ENCODE measurements at regions not wholly inside any gene's neighbourhood (a gene's known extent, or its start where the extent isn't known, plus 50 kb on each side); places are given as distances from the start of the nearest gene placed in this dataset.

DNA sequence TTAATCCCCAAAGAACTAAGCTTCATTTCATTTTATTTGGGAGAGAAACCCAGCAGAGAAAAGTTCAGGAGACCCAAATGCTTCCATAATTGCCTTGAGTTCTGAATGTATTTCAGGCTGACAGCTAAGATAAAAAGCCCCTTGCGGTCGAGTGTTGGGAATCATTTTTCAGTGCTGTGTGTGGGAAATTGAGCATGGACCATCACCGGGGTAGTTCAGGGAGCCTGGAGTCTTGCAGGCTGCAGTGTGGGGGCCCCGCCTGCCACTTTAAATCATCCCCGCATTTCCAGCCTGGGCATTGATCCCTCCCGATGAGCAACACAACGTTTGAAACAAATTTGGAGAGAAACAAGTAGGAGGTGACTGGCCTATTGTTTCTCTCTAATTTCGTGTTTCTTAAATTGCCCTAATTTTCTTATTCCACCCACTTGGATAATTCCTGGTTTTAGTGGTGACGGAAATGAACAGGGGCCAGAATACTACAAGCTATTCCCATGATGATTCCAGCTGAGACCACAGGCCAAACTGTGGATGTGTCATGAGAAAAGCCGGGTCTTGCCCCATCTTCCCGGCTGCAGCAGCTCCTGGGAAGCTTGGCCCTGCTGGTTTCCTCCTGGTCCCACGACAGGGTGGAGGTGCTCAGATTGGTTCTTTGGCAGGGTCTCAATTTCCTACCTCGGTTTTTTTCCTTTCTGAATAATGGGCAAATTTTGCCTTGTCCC, 75.1 kb downstream of the FOXL1 start:
- H3K27ac Mint-ChIP-seq (ENCODE audit: unreplicated experiment), result no peak overlapping the region
- no peaks in the 10 kb centered on the region for H3K36me3 Mint-ChIP-seq (ENCODE audit: low read depth, unreplicated experiment)
- no peak for DNase-seq (ENCODE audit: low spot score)
- H3K4me1 Mint-ChIP-seq (ENCODE audit: unreplicated experiment), result peaks cover 4% of the 10 kb centered on the region
- no peak for TF ChIP-seq CTCF (IDR thresholded peaks at IDR 0.05; ENCODE audit: unreplicated experiment)
- no peaks in the 10 kb centered on the region for H3K9me3 Mint-ChIP-seq (ENCODE audit: unreplicated experiment)
- peaks cover 2% of the 10 kb centered on the region for H3K27me3 Mint-ChIP-seq (ENCODE audit: unreplicated experiment)
- H3K4me3 Mint-ChIP-seq (ENCODE audit: unreplicated experiment), result no peak overlapping the region

- no peak for TF ChIP-seq CTCF (IDR thresholded peaks at IDR 0.05; ENCODE audit: unreplicated experiment)
- H3K27me3 Mint-ChIP-seq (ENCODE audit: unreplicated experiment), result peaks cover 1% of the 10 kb centered on the region
- no peaks in the 10 kb centered on the region for H3K9me3 Mint-ChIP-seq (ENCODE audit: unreplicated experiment)
- DNase-seq (ENCODE audit: low spot score), result no peak
- no peaks in the 10 kb centered on the region for H3K36me3 Mint-ChIP-seq (ENCODE audit: low read depth, unreplicated experiment)
- H3K4me1 Mint-ChIP-seq (ENCODE audit: unreplicated experiment), result no peaks in the 10 kb centered on the region
- H3K4me3 Mint-ChIP-seq (ENCODE audit: unreplicated experiment), result no peak overlapping the region
- H3K27ac Mint-ChIP-seq (ENCODE audit: unreplicated experiment), result no peak overlapping the region
Observed at GRCh38 chr16:86657972-86658371, 79.6 kb downstream of the FOXL1 start.

DNA sequence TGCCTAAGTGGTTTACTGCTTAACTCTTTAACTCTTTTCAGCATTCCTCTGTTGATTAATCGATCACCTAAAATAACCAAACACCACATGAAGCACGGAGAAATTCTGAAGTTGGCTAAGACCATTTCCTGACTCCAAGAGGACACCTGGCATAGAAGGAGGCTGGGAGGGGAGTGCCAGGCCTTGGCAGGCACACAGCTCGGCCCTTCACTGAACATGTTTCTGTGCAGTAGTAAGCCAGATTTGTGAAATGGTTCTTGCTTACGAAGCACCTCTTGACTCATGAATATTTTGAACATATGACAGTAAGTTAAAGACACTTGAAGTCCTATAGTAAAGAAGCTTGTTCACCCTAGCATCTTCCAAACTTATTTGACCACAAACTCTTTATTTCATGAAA, 82.3 kb downstream of the FOXL1 start:
- TF ChIP-seq CTCF (IDR thresholded peaks at IDR 0.05; ENCODE audit: unreplicated experiment), result no peak
- H3K27ac Mint-ChIP-seq (ENCODE audit: unreplicated experiment), result no peak overlapping the region
- H3K4me1 Mint-ChIP-seq (ENCODE audit: unreplicated experiment), result peaks cover 16% of the 10 kb centered on the region
- H3K9me3 Mint-ChIP-seq (ENCODE audit: unreplicated experiment), result no peaks in the 10 kb centered on the region
- no peaks in the 10 kb centered on the region for H3K36me3 Mint-ChIP-seq (ENCODE audit: low read depth, unreplicated experiment)
- DNase-seq (ENCODE audit: low spot score), result no peak
- peaks cover 1% of the 10 kb centered on the region for H3K27me3 Mint-ChIP-seq (ENCODE audit: unreplicated experiment)
- H3K4me3 Mint-ChIP-seq (ENCODE audit: unreplicated experiment), result no peak overlapping the region

DNA sequence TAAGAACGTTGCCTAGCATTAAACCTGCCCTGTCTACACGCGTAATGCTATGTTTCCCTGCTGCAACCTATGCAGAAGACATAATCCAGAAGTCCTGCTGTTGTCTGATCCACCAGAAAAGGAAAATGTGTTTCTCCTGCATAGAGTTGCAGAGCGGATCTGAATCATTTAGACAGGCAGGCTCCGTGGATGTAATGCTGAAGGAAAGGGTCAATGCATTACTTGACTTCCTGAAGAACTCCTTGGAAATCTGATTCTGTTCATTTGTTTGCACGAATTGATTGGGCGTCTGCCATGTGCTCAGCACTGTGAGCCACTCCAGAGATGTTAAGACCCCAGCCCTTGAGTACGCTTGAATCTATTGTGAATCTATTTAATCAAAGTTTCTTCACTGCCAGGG, 83.4 kb downstream of the FOXL1 start:
- H3K4me1 Mint-ChIP-seq (ENCODE audit: unreplicated experiment), result peaks cover 24% of the 10 kb centered on the region
- no peak for TF ChIP-seq CTCF (IDR thresholded peaks at IDR 0.05; ENCODE audit: unreplicated experiment)
- no peak for DNase-seq (ENCODE audit: low spot score)
- no peak overlapping the region for H3K4me3 Mint-ChIP-seq (ENCODE audit: unreplicated experiment)
- H3K36me3 Mint-ChIP-seq (ENCODE audit: low read depth, unreplicated experiment), result peaks cover 3% of the 10 kb centered on the region
- H3K9me3 Mint-ChIP-seq (ENCODE audit: unreplicated experiment), result no peaks in the 10 kb centered on the region
- no peak overlapping the region for H3K27ac Mint-ChIP-seq (ENCODE audit: unreplicated experiment)
- peaks cover 1% of the 10 kb centered on the region for H3K27me3 Mint-ChIP-seq (ENCODE audit: unreplicated experiment)

DNA sequence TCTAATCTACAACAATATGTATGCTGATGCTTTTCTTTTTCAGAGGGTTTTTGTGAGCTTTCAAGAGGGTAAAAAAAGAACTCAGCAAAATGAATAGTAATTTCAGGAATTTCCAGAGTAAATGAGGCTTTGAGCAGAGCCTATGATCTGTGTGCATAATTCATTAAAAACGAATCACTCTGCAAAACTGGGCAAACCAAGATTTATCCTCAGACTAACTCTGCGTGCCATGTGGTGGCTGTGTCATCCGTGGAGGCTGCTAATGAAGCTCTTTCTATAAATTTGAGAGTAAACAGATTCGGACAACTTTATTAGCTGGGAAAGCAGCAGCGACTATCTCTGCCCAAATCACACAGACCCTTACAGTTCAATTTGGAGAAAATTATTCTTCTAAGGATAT, 83.8 kb downstream of the FOXL1 start:
- H3K27ac Mint-ChIP-seq (ENCODE audit: unreplicated experiment), result no peak overlapping the region
- no peak for DNase-seq (ENCODE audit: low spot score)
- peaks cover 1% of the 10 kb centered on the region for H3K27me3 Mint-ChIP-seq (ENCODE audit: unreplicated experiment)
- no peak overlapping the region for H3K4me3 Mint-ChIP-seq (ENCODE audit: unreplicated experiment)
- H3K9me3 Mint-ChIP-seq (ENCODE audit: unreplicated experiment), result no peaks in the 10 kb centered on the region
- no peak for TF ChIP-seq CTCF (IDR thresholded peaks at IDR 0.05; ENCODE audit: unreplicated experiment)
- peaks cover 3% of the 10 kb centered on the region for H3K36me3 Mint-ChIP-seq (ENCODE audit: low read depth, unreplicated experiment)
- H3K4me1 Mint-ChIP-seq (ENCODE audit: unreplicated experiment), result peaks cover 29% of the 10 kb centered on the region

All from endothelial cell (in vitro differentiated cells).